Endodermal cell (in vitro differentiated cells): ENCODE measurements at regions not wholly inside any gene's neighbourhood (a gene's known extent, or its start where the extent isn't known, plus 50 kb on each side); places are given as distances from the start of the nearest gene placed in this dataset.

ENCODE experiments used
- DNase-seq: peaks from one replicate; pipeline ENCODE4 v3.0.0-alpha.2; 2017
- H3K27ac ChIP-seq: 2 replicates; pipeline ENCODE4 v1.5.1; 2013; ENCODE audit warnings: mild to moderate bottlenecking, low read depth, low read length, moderate library complexity
- H3K27me3 ChIP-seq: 2 replicates; pipeline ENCODE4 v1.6.1; 2013; ENCODE audit warnings: mild to moderate bottlenecking, low read length, moderate library complexity; ENCODE audit not compliant: insufficient read depth, control insufficient read depth, poor library complexity, severe bottlenecking
- H3K36me3 ChIP-seq: 2 replicates; pipeline ENCODE4 v1.7.0; 2013; ENCODE audit warnings: mild to moderate bottlenecking, low read length, moderate library complexity; ENCODE audit not compliant: control insufficient read depth, insufficient read depth
- H3K4me1 ChIP-seq: one replicate; pipeline ENCODE4 v1.7.0; 2013; ENCODE audit warnings: low read length; ENCODE audit not compliant: control insufficient read depth, insufficient read depth
- H3K4me3 ChIP-seq: 2 replicates; pipeline ENCODE4 v1.5.1; 2013; ENCODE audit warnings: mild to moderate bottlenecking, low read length, moderate library complexity
- H3K9ac ChIP-seq: 2 replicates; pipeline ENCODE4 v1.6.1; 2013; ENCODE audit warnings: mild to moderate bottlenecking, low read length, moderate library complexity; ENCODE audit not compliant: poor library complexity, severe bottlenecking; ENCODE audit errors: extremely low read depth
- H3K9me3 ChIP-seq: 2 replicates; pipeline ENCODE4 v1.6.1; 2013; ENCODE audit warnings: mild to moderate bottlenecking, low read length, moderate library complexity; ENCODE audit not compliant: control insufficient read depth
- H3K27ac Mint-ChIP-seq: 2 replicates; pipeline ENCODE4 v1.8.0; 2020; ENCODE audit warnings: mixed read lengths
- H3K27me3 Mint-ChIP-seq: 2 replicates; pipeline ENCODE4 v1.8.0; 2021; ENCODE audit warnings: mild to moderate bottlenecking, mixed read lengths; ENCODE audit not compliant: insufficient read depth
- H3K36me3 Mint-ChIP-seq: 2 replicates; pipeline ENCODE4 v1.8.0; 2020; ENCODE audit warnings: low read depth, mixed read lengths
- H3K4me1 Mint-ChIP-seq: 2 replicates; pipeline ENCODE4 v1.8.0; 2020; ENCODE audit warnings: mixed read lengths
- H3K4me3 Mint-ChIP-seq: 2 replicates; pipeline ENCODE4 v1.8.0; 2020; ENCODE audit warnings: mild to moderate bottlenecking, moderate library complexity, mixed read lengths
- H3K9me3 Mint-ChIP-seq: 2 replicates; pipeline ENCODE4 v1.8.0; 2020; ENCODE audit warnings: mild to moderate bottlenecking, mixed read lengths
- CTCF ChIP-seq: fragments of 200-600 bp; sonication (generic); conservative IDR thresholded peaks from 2 replicates; pipeline ENCODE4 v1.5.0; 2021; ENCODE audit warnings: antibody characterized with exemption, mild to moderate bottlenecking
- WGBS, 2 experiments: methylation state at CpG; one replicate each; pipeline versions ENCODE4 v1.1.5 to v1.1.7; 2013; ENCODE audit warnings: missing lambda C conversion rate in 2 of 2, mixed read lengths in 1 of 2; ENCODE audit not compliant: insufficient coverage in 1 of 2, insufficient read length in 1 of 2; 5-methylcytosine and 5-hydroxymethylcytosine counted together

GRCh38 chr6:43923376-43924221, 153.6 kb downstream of the VEGFA start:
- no peaks in the 10 kb centered on the region for H3K36me3 ChIP-seq
- H3K27me3 Mint-ChIP-seq: no peaks in the 10 kb centered on the region
- 90 to 93% methylated on average over 12 to 15 of the region's 15 CpGs for WGBS, 2 experiments
- peaks cover 20% of the 10 kb centered on the region for H3K4me1 ChIP-seq
- H3K4me3 Mint-ChIP-seq: no peak overlapping the region
- peaks cover 34% of the 10 kb centered on the region for H3K4me1 Mint-ChIP-seq
- no peak for DNase-seq
- no peak overlapping the region for H3K4me3 ChIP-seq
- TF ChIP-seq CTCF: no peak
- no peak overlapping the region for H3K27ac Mint-ChIP-seq
- H3K9me3 ChIP-seq: no peaks in the 10 kb centered on the region
- H3K36me3 Mint-ChIP-seq: no peaks in the 10 kb centered on the region
- no peaks in the 10 kb centered on the region for H3K27me3 ChIP-seq
- no peaks in the 10 kb centered on the region for H3K9me3 Mint-ChIP-seq
- H3K9ac ChIP-seq: no peak overlapping the region
- H3K27ac ChIP-seq: no peak overlapping the region

- Histone ChIP-seq H3K9ac (no peak overlapping the region), H3K27me3 (no peaks in the 10 kb centered on the region), H3K36me3 (no peaks in the 10 kb centered on the region), H3K4me3 (no peak overlapping the region), H3K27ac (no peak overlapping the region), H3K4me1 (peaks cover 19% of the 10 kb centered on the region), H3K9me3 (no peaks in the 10 kb centered on the region)
- TF ChIP-seq CTCF: no peak
- Mint-ChIP-seq H3K4me1 (peaks cover 26% of the 10 kb centered on the region), H3K27ac (no peak overlapping the region), H3K9me3 (no peaks in the 10 kb centered on the region), H3K4me3 (no peak overlapping the region), H3K36me3 (no peaks in the 10 kb centered on the region), H3K27me3 (no peaks in the 10 kb centered on the region)
- no peak for DNase-seq
- 94 to 95% methylated on average over 13 to 16 of the region's 17 CpGs for WGBS, 2 experiments
These were observed 152.7 kb downstream of the VEGFA start for GRCh38 chr6:43922426-43923375.

- peaks cover 16% of the 10 kb centered on the region for H3K4me1 ChIP-seq
- H3K27ac Mint-ChIP-seq: peak overlapping the region; percentile 35
- DNase-seq: no peak
- no peak for TF ChIP-seq CTCF
- H3K27me3 ChIP-seq: no peaks in the 10 kb centered on the region
- H3K36me3 Mint-ChIP-seq: no peaks in the 10 kb centered on the region
- H3K36me3 ChIP-seq: no peaks in the 10 kb centered on the region
- H3K4me3 Mint-ChIP-seq: no peak overlapping the region
- H3K4me3 ChIP-seq: no peak overlapping the region
- H3K9me3 Mint-ChIP-seq: no peaks in the 10 kb centered on the region
- peaks cover 21% of the 10 kb centered on the region for H3K4me1 Mint-ChIP-seq
- 92 to 93% methylated on average over 14 to 20 of the region's 20 CpGs for WGBS, 2 experiments
- H3K9ac ChIP-seq: no peak overlapping the region
- no peak overlapping the region for H3K27ac ChIP-seq
- no peaks in the 10 kb centered on the region for H3K9me3 ChIP-seq
- no peaks in the 10 kb centered on the region for H3K27me3 Mint-ChIP-seq
These were observed 151.8 kb downstream of the VEGFA start for GRCh38 chr6:43921548-43922425.
